Transverse colon (tissue), 4 donors: ENCODE measurements at regions not wholly inside any gene's neighbourhood (a gene's known extent, or its start where the extent isn't known, plus 50 kb on each side); places are given as distances from the start of the nearest gene placed in this dataset.

Experiments
- DNase-seq: peaks from one replicate; pipeline ENCODE4 v3.0.0-alpha.2; 2019
- H3K27ac ChIP-seq, 4 donors: fragments of 200-600 bp; sonication (generic); 2 replicates each; pipeline ENCODE4 v1.5.1; 2016 to 2018; ENCODE audit warnings: inconsistent platforms in 4 of 4
- H3K27me3 ChIP-seq: fragments of 200-600 bp; sonication (generic); 2 replicates; pipeline ENCODE4 v1.5.1; 2017; ENCODE audit warnings: inconsistent platforms
- H3K36me3 ChIP-seq, 4 donors: fragments of 200-600 bp; sonication (generic); 2 replicates each; pipeline ENCODE4 v1.5.1; 2017 to 2019; ENCODE audit warnings: inconsistent platforms in 4 of 4
- H3K4me1 ChIP-seq, 4 donors: fragments of 200-600 bp; sonication (generic); 2 replicates each; pipeline ENCODE4 v1.5.1; 2017 to 2020; ENCODE audit warnings: inconsistent platforms in 4 of 4
- H3K4me3 ChIP-seq, 4 donors: fragments of 200-600 bp; sonication (generic); 1 replicate in 1 of 4; 2 replicates in 3 of 4; pipeline versions ENCODE4 v1.5.1 to v1.6.1; 2017 to 2019; ENCODE audit warnings: inconsistent platforms in 4 of 4
- H3K9me3 ChIP-seq, 2 donors: fragments of 200-600 bp; sonication (generic); 2 replicates each; pipeline ENCODE4 v1.5.1; 2017 to 2019; ENCODE audit warnings: inconsistent platforms in 2 of 2
- EP300 ChIP-seq: sonication (generic); formaldehyde crosslinking; IDR thresholded peaks from one replicate; pipeline ENCODE4 v1.6.1; 2017; ENCODE audit warnings: antibody characterized with exemption, low read depth
- POLR2A ChIP-seq: fragments of 450-650 bp; IDR thresholded peaks from one replicate; pipeline ENCODE4 v1.6.1; 2016; ENCODE audit warnings: antibody characterized with exemption, mild to moderate bottlenecking, moderate library complexity
- POLR2AphosphoS5 ChIP-seq, 3 donors: sonication (generic); formaldehyde crosslinking; IDR thresholded peaks; one replicate each; pipeline ENCODE4 v1.6.1; 2016; ENCODE audit warnings: antibody characterized with exemption in 3 of 3
- WGBS, 2 donors: methylation state at CpG; one replicate each; pipeline ENCODE4 v1.1.5; 2018; ENCODE audit warnings: low coverage in 1 of 2; 5-methylcytosine and 5-hydroxymethylcytosine counted together
- in situ Hi-C, 4 donors: fragments of 200-750 bp; cut with MboI; loops; one replicate each; pipeline versions ENCODE4 v1.15.0 to v1.15.1; 2017; ENCODE audit warnings: low sequenced_read_pairs in 3 of 4, low pct_ligation_motif_present in 1 of 4, low pct_unique_long_range_greater_than_20kb in 1 of 4
- intact Hi-C: fragments of 100-400 bp; cut with DNase I; formaldehyde crosslinking; loops from one replicate; pipeline ENCODE4 v1.15.1; 2023; ENCODE audit warnings: low total_unique reads
- TF ChIP-seq, protein P1 (sequence below), 5 experiments: fragments of 200-600 bp in 3 of 5; fragments of 450-650 bp in 2 of 5; sonication (generic) in 3 of 5; IDR thresholded peaks; 1 replicate in 2 of 5; 2 replicates in 3 of 5; pipeline ENCODE4 v1.5.1; 2016 to 2017; ENCODE audit warnings: antibody characterized with exemption in 5 of 5, inconsistent platforms in 3 of 5, mild to moderate bottlenecking in 2 of 5, moderate library complexity in 1 of 5

DNA sequence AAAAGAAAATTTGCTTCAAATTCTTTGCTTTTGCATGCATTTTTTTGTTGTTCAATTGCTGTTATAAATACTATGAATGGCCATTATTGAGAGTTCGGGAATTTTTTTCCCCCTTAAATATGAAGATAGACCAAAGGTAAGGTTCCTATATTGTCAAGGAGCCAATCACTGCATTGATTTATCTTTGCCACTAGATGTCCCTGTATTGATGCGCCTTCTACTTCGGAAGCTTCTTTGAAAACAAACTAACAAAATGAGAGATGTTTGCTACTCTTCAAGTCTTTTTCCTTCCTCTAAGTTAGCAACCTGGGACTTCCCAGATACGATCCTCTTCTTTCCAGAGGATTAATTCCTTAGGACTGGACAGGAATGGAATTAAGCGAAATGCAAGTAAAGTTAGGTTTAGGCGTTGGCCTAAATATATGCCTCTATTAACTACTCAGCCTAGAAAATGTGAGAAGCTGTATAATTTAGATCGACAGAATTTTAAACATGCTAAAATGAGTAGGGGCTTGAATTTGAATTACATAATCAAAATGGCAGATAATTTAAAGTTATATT is 318.1 kb downstream of the AEBP2 start:
- Histone ChIP-seq H3K27me3 (no peaks in the 10 kb centered on the region), H3K4me1 (no peaks in the 10 kb centered on the region), H3K27ac (no peak overlapping the region), H3K9me3 (peaks cover 0 to 13% of the 10 kb centered on the region in 2 donors), H3K4me3 (no peak overlapping the region), H3K36me3 (no peaks in the 10 kb centered on the region)
- no peak for DNase-seq
- in situ Hi-C loops (loop anchor here in 2 of 4 donors (25.0 kb wide), 3 partner anchors 455 to 855 kb away; partner anchors contain the start of gene PDE3A (in 1 of the 2)), intact Hi-C loops (no loop called here)
- WGBS, 2 donors, result 37 to 46% methylated on average over 7 of the region's 7 CpGs
- TF ChIP-seq EP300, result no peak
- no peak for TF ChIP-seq POLR2AphosphoS5 (IDR thresholded peaks at IDR 0.05)
- TF ChIP-seq, protein P1, sequence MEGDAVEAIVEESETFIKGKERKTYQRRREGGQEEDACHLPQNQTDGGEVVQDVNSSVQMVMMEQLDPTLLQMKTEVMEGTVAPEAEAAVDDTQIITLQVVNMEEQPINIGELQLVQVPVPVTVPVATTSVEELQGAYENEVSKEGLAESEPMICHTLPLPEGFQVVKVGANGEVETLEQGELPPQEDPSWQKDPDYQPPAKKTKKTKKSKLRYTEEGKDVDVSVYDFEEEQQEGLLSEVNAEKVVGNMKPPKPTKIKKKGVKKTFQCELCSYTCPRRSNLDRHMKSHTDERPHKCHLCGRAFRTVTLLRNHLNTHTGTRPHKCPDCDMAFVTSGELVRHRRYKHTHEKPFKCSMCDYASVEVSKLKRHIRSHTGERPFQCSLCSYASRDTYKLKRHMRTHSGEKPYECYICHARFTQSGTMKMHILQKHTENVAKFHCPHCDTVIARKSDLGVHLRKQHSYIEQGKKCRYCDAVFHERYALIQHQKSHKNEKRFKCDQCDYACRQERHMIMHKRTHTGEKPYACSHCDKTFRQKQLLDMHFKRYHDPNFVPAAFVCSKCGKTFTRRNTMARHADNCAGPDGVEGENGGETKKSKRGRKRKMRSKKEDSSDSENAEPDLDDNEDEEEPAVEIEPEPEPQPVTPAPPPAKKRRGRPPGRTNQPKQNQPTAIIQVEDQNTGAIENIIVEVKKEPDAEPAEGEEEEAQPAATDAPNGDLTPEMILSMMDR (IDR thresholded peaks at IDR 0.05), result peak; percentile 51 to 70 (median 64)
- TF ChIP-seq POLR2A, result no peak

DNA sequence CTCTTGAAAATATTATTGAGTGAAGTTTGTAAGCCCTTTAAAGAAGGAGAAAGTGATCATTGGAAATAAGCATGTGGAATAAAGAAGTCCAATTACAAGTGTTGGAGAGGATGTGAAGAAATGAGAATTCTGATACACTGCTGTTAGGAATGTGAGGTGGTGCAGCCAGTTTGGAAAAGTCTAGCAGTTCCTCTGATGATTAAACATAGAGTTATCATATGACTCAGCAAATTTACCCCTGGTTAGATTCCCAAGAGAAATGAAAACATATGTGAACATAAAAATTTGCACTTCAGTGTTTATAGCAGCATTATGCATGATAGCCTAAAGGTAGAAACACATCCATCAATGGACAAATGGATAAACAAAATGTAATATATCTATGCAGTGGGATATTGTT is 319.9 kb downstream of the AEBP2 start:
- TF ChIP-seq, protein P1 (IDR thresholded peaks at IDR 0.05), result no peak
- TF ChIP-seq POLR2A (no peak), EP300 (no peak), POLR2AphosphoS5 (IDR thresholded peaks at IDR 0.05) (no peak)
- in situ Hi-C loops (loop anchor here in 2 of 4 donors (25.0 kb wide), 3 partner anchors 453 to 853 kb away; partner anchors contain the start of gene PDE3A (in 1 of the 2)), intact Hi-C loops (no loop called here)
- H3K36me3 ChIP-seq, result no peaks in the 10 kb centered on the region
- H3K9me3 ChIP-seq, result no peaks in the 10 kb centered on the region
- no peak for DNase-seq
- H3K4me1 ChIP-seq, result no peaks in the 10 kb centered on the region
- no peak overlapping the region for H3K4me3 ChIP-seq
- no peak overlapping the region for H3K27ac ChIP-seq
- H3K27me3 ChIP-seq, result no peaks in the 10 kb centered on the region

DNA sequence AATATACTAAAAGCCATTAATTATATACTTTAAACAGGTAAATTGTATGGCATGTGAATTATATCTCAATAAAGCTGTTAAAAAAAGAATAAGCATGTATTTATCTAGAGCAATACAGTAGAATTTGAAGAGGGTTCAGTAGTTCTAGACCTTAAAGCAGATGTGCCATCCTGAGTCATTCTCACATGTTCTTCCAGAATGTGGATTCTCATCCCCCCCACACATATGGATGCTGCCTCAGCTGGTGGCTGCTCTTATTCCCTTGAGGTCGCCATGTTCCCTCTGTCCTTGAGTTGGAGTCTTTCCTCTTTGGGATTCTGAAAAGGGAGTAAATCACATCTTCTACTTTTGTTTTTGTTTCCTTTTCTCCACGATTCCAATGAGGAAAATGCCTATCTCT is 321.3 kb downstream of the AEBP2 start:
- in situ Hi-C loops, result loop anchor here in 2 of 4 donors (25.0 kb wide), 3 partner anchors 452 to 852 kb away; partner anchors contain the start of gene PDE3A (in 1 of the 2)
- no peaks in the 10 kb centered on the region for H3K36me3 ChIP-seq
- no peak for TF ChIP-seq POLR2A
- WGBS, 2 donors, result 84 to 100% methylated on average over 1 to 2 of the region's 2 CpGs
- no peaks in the 10 kb centered on the region for H3K9me3 ChIP-seq
- no peaks in the 10 kb centered on the region for H3K27me3 ChIP-seq
- no peaks in the 10 kb centered on the region for H3K4me1 ChIP-seq
- intact Hi-C loops, result no loop called here
- H3K27ac ChIP-seq, result no peak overlapping the region
- no peak for DNase-seq
- H3K4me3 ChIP-seq, result no peak overlapping the region

DNA sequence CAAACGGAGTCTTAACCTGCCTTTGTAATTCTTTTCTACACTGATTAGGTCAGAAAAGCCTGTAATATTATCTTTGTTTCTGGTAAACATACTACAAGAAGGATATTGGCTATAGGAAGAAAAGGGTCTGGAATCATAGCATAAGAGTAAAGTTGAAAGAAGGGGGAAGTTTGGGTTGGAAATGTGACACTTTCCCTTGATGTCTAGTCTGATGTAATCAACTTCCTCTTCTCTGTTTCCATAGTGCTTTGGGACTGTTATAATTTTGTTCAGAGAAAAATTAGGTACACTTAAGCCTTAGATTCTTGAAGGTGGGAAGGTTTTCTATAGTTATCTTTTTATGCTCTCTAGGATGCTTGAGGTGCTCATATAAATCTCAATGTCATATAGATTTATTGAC is 322.2 kb downstream of the AEBP2 start:
- in situ Hi-C loops, result loop anchor here in 2 of 4 donors (25.0 kb wide), 3 partner anchors 451 to 851 kb away; partner anchors contain the start of gene PDE3A (in 1 of the 2)
- intact Hi-C loops, result no loop called here
- H3K9me3 ChIP-seq, result no peaks in the 10 kb centered on the region

More for the DNA sequence above, 322.2 kb downstream of the AEBP2 start:
- Histone ChIP-seq H3K4me1 (no peaks in the 10 kb centered on the region), H3K27me3 (no peaks in the 10 kb centered on the region), H3K27ac (no peak overlapping the region), H3K36me3 (no peaks in the 10 kb centered on the region), H3K4me3 (no peak overlapping the region)
- WGBS, 2 donors, result 86% methylated on average over 1 of the region's 1 CpG
- DNase-seq, result no peak
- TF ChIP-seq POLR2AphosphoS5 (IDR thresholded peaks at IDR 0.05), result no peak
- TF ChIP-seq, protein P1 (IDR thresholded peaks at IDR 0.05), result no peak
- no peak for TF ChIP-seq EP300
- no peak for TF ChIP-seq POLR2A
